Activated CD4-positive, alpha-beta memory T cell treated with anti-CD3 and anti-CD28 coated beads, Interleukin-2, amount 10 ng/mL, durations not matched to agents 7 days and 5 days (primary cell): ENCODE measurements at regions not wholly inside any gene's neighbourhood (a gene's known extent, or its start where the extent isn't known, plus 50 kb on each side); places are given as distances from the start of the nearest gene placed in this dataset.
"Not testable (repeated sequence)": the region's sequence is repeated elsewhere in the genome, so short reads cannot be mapped to it uniquely, and the experiment has no call there.

Source experiments
- CTCF ChIA-PET: fragments of 350-600 bp; sonication (Branson Sonifier 250); formaldehyde crosslinking; loops from one replicate; lab custom pipeline; 2021; ENCODE audit warnings: antibody characterized with exemption, inconsistent platforms; lab: Charles Lee
- POLR2A ChIA-PET: fragments of 350-600 bp; sonication (Branson Sonifier 250); formaldehyde crosslinking; loops from one replicate; lab custom pipeline; 2021; ENCODE audit warnings: antibody characterized with exemption; lab: Charles Lee
- DNase-seq: peaks from one replicate; pipeline ENCODE4 v3.0.0-alpha.2; 2020
- H3K27ac Mint-ChIP-seq: one replicate; pipeline ENCODE4 v1.8.0; 2021; ENCODE audit warnings: mild to moderate bottlenecking, mixed read lengths
- H3K27me3 Mint-ChIP-seq: one replicate; pipeline ENCODE4 v1.8.0; 2021; ENCODE audit warnings: mixed read lengths
- H3K36me3 Mint-ChIP-seq: one replicate; pipeline ENCODE4 v1.8.0; 2021; ENCODE audit warnings: low read depth, mixed read lengths
- H3K4me1 Mint-ChIP-seq: one replicate; pipeline ENCODE4 v1.8.0; 2021; ENCODE audit warnings: mixed read lengths
- H3K4me3 Mint-ChIP-seq: one replicate; pipeline ENCODE4 v1.8.0; 2021; ENCODE audit warnings: mild to moderate bottlenecking, mixed read lengths
- H3K9me3 Mint-ChIP-seq: one replicate; pipeline ENCODE4 v1.8.0; 2021; ENCODE audit warnings: mixed read lengths

GRCh38 chr12:73677520-73678291, 859.9 kb upstream of the ATXN7L3B start:
- no peaks in the 10 kb centered on the region for H3K4me1 Mint-ChIP-seq
- H3K36me3 Mint-ChIP-seq, result no peaks in the 10 kb centered on the region
- no peak overlapping the region for H3K4me3 Mint-ChIP-seq
- CTCF ChIA-PET, result no interaction called here
- POLR2A ChIA-PET, result no interaction called here
- no peak for DNase-seq
- no peaks in the 10 kb centered on the region for H3K9me3 Mint-ChIP-seq
- H3K27me3 Mint-ChIP-seq, result no peaks in the 10 kb centered on the region
- no peak overlapping the region for H3K27ac Mint-ChIP-seq

- no peak overlapping the region for H3K27ac Mint-ChIP-seq
- H3K36me3 Mint-ChIP-seq, result no peaks in the 10 kb centered on the region
- H3K27me3 Mint-ChIP-seq, result no peaks in the 10 kb centered on the region
- no peaks in the 10 kb centered on the region for H3K4me1 Mint-ChIP-seq
- CTCF ChIA-PET, result no interaction called here
- no peak overlapping the region for H3K4me3 Mint-ChIP-seq
- POLR2A ChIA-PET, result no interaction called here
- no peak for DNase-seq
- no peaks in the 10 kb centered on the region for H3K9me3 Mint-ChIP-seq
Measured at GRCh38 chr12:73678335-73678734, 859.3 kb upstream of the ATXN7L3B start.

GRCh38 chr12:73699318-73699717, 838.3 kb upstream of the ATXN7L3B start:
- Mint-ChIP-seq H3K4me1 (no peaks in the 10 kb centered on the region), H3K27me3 (no peaks in the 10 kb centered on the region)
- CTCF ChIA-PET, result no interaction called here

GRCh38 chr12:73714655-73715054, 823.0 kb upstream of the ATXN7L3B start:
- H3K4me3 Mint-ChIP-seq, result no peak overlapping the region
- no peak overlapping the region for H3K27ac Mint-ChIP-seq
- no peaks in the 10 kb centered on the region for H3K4me1 Mint-ChIP-seq
- CTCF ChIA-PET, result no interaction called here
- POLR2A ChIA-PET, result no interaction called here
- H3K36me3 Mint-ChIP-seq, result no peaks in the 10 kb centered on the region
- no peaks in the 10 kb centered on the region for H3K9me3 Mint-ChIP-seq
- H3K27me3 Mint-ChIP-seq, result no peaks in the 10 kb centered on the region
- no peak for DNase-seq

More at GRCh38 chr12:73699318-73699717, 838.3 kb upstream of the ATXN7L3B start:
- peaks cover 10% of the 10 kb centered on the region for H3K9me3 Mint-ChIP-seq
- H3K4me3 Mint-ChIP-seq, result no peak overlapping the region
- no peak overlapping the region for H3K27ac Mint-ChIP-seq
- DNase-seq, result no peak
- H3K36me3 Mint-ChIP-seq, result no peaks in the 10 kb centered on the region
- POLR2A ChIA-PET, result no interaction called here

GRCh38 chr12:73716143-73716542, 821.5 kb upstream of the ATXN7L3B start:
- H3K9me3 Mint-ChIP-seq, H3K27me3 Mint-ChIP-seq, H3K4me1 Mint-ChIP-seq, DNase-seq, H3K4me3 Mint-ChIP-seq, H3K27ac Mint-ChIP-seq, POLR2A ChIA-PET, H3K36me3 Mint-ChIP-seq: not testable (repeated sequence)
- CTCF ChIA-PET, result interaction anchor here (0.7 kb wide), 1 partner anchor 25 kb away, joined by 5 read pairs; no protein-coding TSS in a partner anchor

- CTCF ChIA-PET, result no interaction called here
- Mint-ChIP-seq H3K27ac (no peak overlapping the region), H3K4me1 (no peaks in the 10 kb centered on the region), H3K27me3 (no peaks in the 10 kb centered on the region), H3K4me3 (no peak overlapping the region), H3K36me3 (no peaks in the 10 kb centered on the region), H3K9me3 (no peaks in the 10 kb centered on the region)
- POLR2A ChIA-PET, result no interaction called here
- DNase-seq, result no peak
Measured at GRCh38 chr12:73719223-73719622, 818.4 kb upstream of the ATXN7L3B start.

- Mint-ChIP-seq H3K27me3 (no peaks in the 10 kb centered on the region), H3K36me3 (no peaks in the 10 kb centered on the region), H3K9me3 (no peaks in the 10 kb centered on the region), H3K27ac (no peak overlapping the region), H3K4me1 (no peaks in the 10 kb centered on the region), H3K4me3 (no peak overlapping the region)
- POLR2A ChIA-PET, result no interaction called here
- CTCF ChIA-PET, result no interaction called here
- no peak for DNase-seq
Measured at GRCh38 chr12:73726881-73727280, 810.8 kb upstream of the ATXN7L3B start.

- H3K27me3 Mint-ChIP-seq, result no peaks in the 10 kb centered on the region
- H3K4me3 Mint-ChIP-seq, result no peak overlapping the region
- POLR2A ChIA-PET, result no interaction called here
- peaks cover 2% of the 10 kb centered on the region for H3K9me3 Mint-ChIP-seq
- H3K36me3 Mint-ChIP-seq, result no peaks in the 10 kb centered on the region
- no peak for DNase-seq
- H3K27ac Mint-ChIP-seq, result no peak overlapping the region
- H3K4me1 Mint-ChIP-seq, result no peaks in the 10 kb centered on the region
- CTCF ChIA-PET, result no interaction called here
Measured at GRCh38 chr12:73731658-73732057, 806.0 kb upstream of the ATXN7L3B start.

GRCh38 chr12:73769337-73769736, 768.3 kb upstream of the ATXN7L3B start:
- no peak overlapping the region for H3K27ac Mint-ChIP-seq
- ChIA-PET POLR2A (no interaction called here), CTCF (no interaction called here)
- H3K9me3 Mint-ChIP-seq, result no peaks in the 10 kb centered on the region
- no peak for DNase-seq
- H3K36me3 Mint-ChIP-seq, result no peaks in the 10 kb centered on the region
- no peaks in the 10 kb centered on the region for H3K27me3 Mint-ChIP-seq
- no peaks in the 10 kb centered on the region for H3K4me1 Mint-ChIP-seq
- H3K4me3 Mint-ChIP-seq, result no peak overlapping the region

- Mint-ChIP-seq H3K36me3 (no peaks in the 10 kb centered on the region), H3K9me3 (peaks cover 11% of the 10 kb centered on the region), H3K27me3 (no peaks in the 10 kb centered on the region), H3K4me3 (no peak overlapping the region), H3K4me1 (no peaks in the 10 kb centered on the region), H3K27ac (no peak overlapping the region)
- POLR2A ChIA-PET, result no interaction called here
- DNase-seq, result no peak
- CTCF ChIA-PET, result interaction anchor here (0.6 kb wide), 1 partner anchor 1228 kb away, joined by 3 read pairs; no protein-coding TSS in a partner anchor
Measured at GRCh38 chr12:73798523-73798922, 739.1 kb upstream of the ATXN7L3B start.

- Mint-ChIP-seq H3K4me1 (no peaks in the 10 kb centered on the region), H3K4me3 (no peak overlapping the region), H3K9me3 (no peaks in the 10 kb centered on the region), H3K27me3 (no peaks in the 10 kb centered on the region), H3K27ac (no peak overlapping the region), H3K36me3 (no peaks in the 10 kb centered on the region)
- POLR2A ChIA-PET, result no interaction called here
- CTCF ChIA-PET, result no interaction called here
- DNase-seq, result no peak
Measured at GRCh38 chr12:73815072-73815645, 722.5 kb upstream of the ATXN7L3B start.

- Mint-ChIP-seq H3K27ac (no peak overlapping the region), H3K36me3 (no peaks in the 10 kb centered on the region), H3K9me3 (peaks cover 4% of the 10 kb centered on the region), H3K4me3 (no peak overlapping the region), H3K4me1 (no peaks in the 10 kb centered on the region), H3K27me3 (no peaks in the 10 kb centered on the region)
- POLR2A ChIA-PET, result no interaction called here
- CTCF ChIA-PET, result no interaction called here
- no peak for DNase-seq
Measured at GRCh38 chr12:73817161-73817560, 720.5 kb upstream of the ATXN7L3B start.

GRCh38 chr12:73833746-73834145, 703.9 kb upstream of the ATXN7L3B start:
- DNase-seq, result no peak
- ChIA-PET POLR2A (no interaction called here), CTCF (no interaction called here)
- Mint-ChIP-seq H3K27me3 (no peaks in the 10 kb centered on the region), H3K27ac (no peak overlapping the region), H3K4me1 (no peaks in the 10 kb centered on the region), H3K4me3 (no peak overlapping the region), H3K9me3 (no peaks in the 10 kb centered on the region), H3K36me3 (no peaks in the 10 kb centered on the region)

- ChIA-PET CTCF (no interaction called here), POLR2A (no interaction called here)
- no peaks in the 10 kb centered on the region for H3K36me3 Mint-ChIP-seq
- no peaks in the 10 kb centered on the region for H3K9me3 Mint-ChIP-seq
- no peak overlapping the region for H3K27ac Mint-ChIP-seq
- DNase-seq, result no peak
- no peak overlapping the region for H3K4me3 Mint-ChIP-seq
- no peaks in the 10 kb centered on the region for H3K27me3 Mint-ChIP-seq
- H3K4me1 Mint-ChIP-seq, result no peaks in the 10 kb centered on the region
Measured at GRCh38 chr12:73841963-73842362, 695.7 kb upstream of the ATXN7L3B start.
